Osteoblast (primary cell): ENCODE measurements at regions not wholly inside any gene's neighbourhood (a gene's known extent, or its start where the extent isn't known, plus 50 kb on each side); places are given as distances from the start of the nearest gene placed in this dataset.

Source experiments
- DNase-seq: peaks from one replicate; pipeline ENCODE4 v3.0.0; 2011; ENCODE audit warnings: low spot score, mixed read lengths; ENCODE audit not compliant: insufficient read length; ENCODE audit errors: missing footprints
- H2AFZ ChIP-seq: 2 replicates; pipeline ENCODE4 v1.6.0; 2011; ENCODE audit warnings: mild to moderate bottlenecking, low read length
- H3K27ac ChIP-seq: 2 replicates; pipeline ENCODE4 v1.5.1; 2011; ENCODE audit warnings: mild to moderate bottlenecking, low read depth, low read length, moderate library complexity
- H3K27me3 ChIP-seq: 2 replicates; pipeline ENCODE4 v1.6.0; 2012; ENCODE audit warnings: mild to moderate bottlenecking, control low read depth, inconsistent platforms, low read length, moderate library complexity; ENCODE audit not compliant: insufficient read depth
- H3K36me3 ChIP-seq: 2 replicates; pipeline ENCODE4 v1.5.1; 2011; ENCODE audit warnings: mild to moderate bottlenecking, low read length, control low read depth, moderate library complexity; ENCODE audit not compliant: insufficient read depth
- H3K4me1 ChIP-seq: 2 replicates; pipeline ENCODE4 v1.5.1; 2011; ENCODE audit warnings: mild to moderate bottlenecking, low read length, control low read depth, moderate library complexity; ENCODE audit not compliant: insufficient read depth
- H3K4me2 ChIP-seq: 2 replicates; pipeline ENCODE4 v1.6.0; 2011; ENCODE audit warnings: mild to moderate bottlenecking, low read length; ENCODE audit not compliant: insufficient read depth
- H3K4me3 ChIP-seq: fragments of 200-600 bp; sonication (generic); 3 replicates; pipeline ENCODE4 v1.5.1; 2012; ENCODE audit warnings: mild to moderate bottlenecking, low read length, inconsistent platforms; ENCODE audit not compliant: insufficient read depth
- H3K79me2 ChIP-seq: 2 replicates; pipeline ENCODE4 v1.6.0; 2012; ENCODE audit warnings: mild to moderate bottlenecking, low read length, control low read depth, inconsistent platforms; ENCODE audit not compliant: insufficient read depth
- H3K9me3 ChIP-seq: 2 replicates; pipeline ENCODE4 v1.5.1; 2011; ENCODE audit warnings: low read depth, low read length, control low read depth
- H4K20me1 ChIP-seq: 2 replicates; pipeline ENCODE4 v1.6.0; 2012; ENCODE audit warnings: mild to moderate bottlenecking, low read length, control low read depth; ENCODE audit not compliant: insufficient read depth
- TF ChIP-seq, protein P1 (sequence below): IDR thresholded peaks from 2 replicates; pipeline ENCODE4 v1.5.1; 2011; ENCODE audit warnings: mild to moderate bottlenecking, low read depth, low read length, moderate library complexity; ENCODE audit errors: extremely low read depth

- Histone ChIP-seq H2AFZ (no peak overlapping the region), H3K4me2 (no peak overlapping the region), H4K20me1 (no peaks in the 10 kb centered on the region), H3K4me1 (no peaks in the 10 kb centered on the region), H3K27ac (no peak overlapping the region), H3K27me3 (no peaks in the 10 kb centered on the region), H3K79me2 (no peaks in the 10 kb centered on the region), H3K36me3 (no peaks in the 10 kb centered on the region), H3K9me3 (no peaks in the 10 kb centered on the region), H3K4me3 (no peak overlapping the region)
- TF ChIP-seq, protein P1, sequence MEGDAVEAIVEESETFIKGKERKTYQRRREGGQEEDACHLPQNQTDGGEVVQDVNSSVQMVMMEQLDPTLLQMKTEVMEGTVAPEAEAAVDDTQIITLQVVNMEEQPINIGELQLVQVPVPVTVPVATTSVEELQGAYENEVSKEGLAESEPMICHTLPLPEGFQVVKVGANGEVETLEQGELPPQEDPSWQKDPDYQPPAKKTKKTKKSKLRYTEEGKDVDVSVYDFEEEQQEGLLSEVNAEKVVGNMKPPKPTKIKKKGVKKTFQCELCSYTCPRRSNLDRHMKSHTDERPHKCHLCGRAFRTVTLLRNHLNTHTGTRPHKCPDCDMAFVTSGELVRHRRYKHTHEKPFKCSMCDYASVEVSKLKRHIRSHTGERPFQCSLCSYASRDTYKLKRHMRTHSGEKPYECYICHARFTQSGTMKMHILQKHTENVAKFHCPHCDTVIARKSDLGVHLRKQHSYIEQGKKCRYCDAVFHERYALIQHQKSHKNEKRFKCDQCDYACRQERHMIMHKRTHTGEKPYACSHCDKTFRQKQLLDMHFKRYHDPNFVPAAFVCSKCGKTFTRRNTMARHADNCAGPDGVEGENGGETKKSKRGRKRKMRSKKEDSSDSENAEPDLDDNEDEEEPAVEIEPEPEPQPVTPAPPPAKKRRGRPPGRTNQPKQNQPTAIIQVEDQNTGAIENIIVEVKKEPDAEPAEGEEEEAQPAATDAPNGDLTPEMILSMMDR, result no peak
- no peak for DNase-seq
Measured at GRCh38 chr2:30003128-30003527, 81.7 kb upstream of the ALK start.

DNA sequence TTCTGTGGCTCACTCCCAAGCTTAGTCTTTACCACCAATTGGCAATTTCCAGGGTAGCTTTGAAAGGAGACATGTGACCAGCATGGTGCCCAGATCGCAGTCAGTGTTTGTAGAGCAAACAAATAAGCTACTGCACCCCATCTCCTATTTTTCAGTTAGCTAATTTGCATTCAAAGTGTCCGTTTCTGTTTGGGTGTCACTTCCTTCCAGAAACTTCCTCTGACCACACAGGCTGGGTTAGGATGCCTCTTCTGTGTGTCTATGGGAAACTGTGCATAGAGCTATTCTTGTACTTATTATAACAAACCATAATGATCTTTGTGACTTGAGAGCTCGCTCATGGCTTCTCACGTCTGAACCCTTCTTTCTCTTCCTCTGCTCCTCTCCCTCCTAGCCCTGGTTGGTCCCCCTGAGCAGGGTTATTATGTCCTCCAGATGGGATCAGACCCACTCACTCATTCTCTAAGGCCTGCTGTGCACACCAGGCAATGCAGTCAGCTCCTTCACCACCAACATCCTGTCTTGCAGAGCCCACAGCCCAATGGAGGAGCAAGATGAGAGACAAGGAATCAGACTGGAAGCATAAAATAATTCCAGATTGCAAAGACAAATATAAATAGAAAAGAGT is 101.2 kb upstream of the ALK start:
- Histone ChIP-seq H3K27ac (no peak overlapping the region), H3K4me1 (no peaks in the 10 kb centered on the region), H2AFZ (no peak overlapping the region), H3K4me3 (no peak overlapping the region), H3K9me3 (no peaks in the 10 kb centered on the region), H3K79me2 (no peaks in the 10 kb centered on the region), H3K4me2 (no peak overlapping the region), H3K36me3 (no peaks in the 10 kb centered on the region), H4K20me1 (no peaks in the 10 kb centered on the region), H3K27me3 (no peaks in the 10 kb centered on the region)
- DNase-seq, result no peak
- TF ChIP-seq, protein P1, result no peak

DNA sequence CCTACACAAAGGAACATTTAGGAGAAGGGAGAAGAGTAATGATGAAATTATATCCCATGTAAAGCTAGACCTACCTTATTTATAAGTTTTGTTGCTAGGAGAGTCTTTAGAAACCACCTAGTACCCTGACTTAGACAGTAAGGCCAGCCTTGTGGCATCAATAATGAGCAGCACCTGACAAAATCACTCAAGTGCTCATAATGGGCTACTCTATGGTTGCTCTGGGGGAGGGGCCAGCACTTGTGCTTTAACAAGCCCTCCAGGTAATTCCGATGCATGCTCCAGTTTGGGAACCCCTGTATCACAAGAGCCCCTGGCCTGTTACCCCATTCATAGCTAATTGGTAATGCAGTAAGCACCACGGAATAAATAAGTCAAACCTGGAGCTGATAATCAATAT is 102.9 kb upstream of the ALK start:
- no peaks in the 10 kb centered on the region for H3K36me3 ChIP-seq
- H3K27me3 ChIP-seq, result peaks cover 7% of the 10 kb centered on the region
- H3K4me3 ChIP-seq, result no peak overlapping the region
- no peaks in the 10 kb centered on the region for H3K79me2 ChIP-seq
- H2AFZ ChIP-seq, result no peak overlapping the region
- no peak overlapping the region for H3K4me2 ChIP-seq
- no peaks in the 10 kb centered on the region for H3K9me3 ChIP-seq
- no peak for DNase-seq
- no peaks in the 10 kb centered on the region for H4K20me1 ChIP-seq
- H3K27ac ChIP-seq, result no peak overlapping the region
- TF ChIP-seq, protein P1, result no peak
- no peaks in the 10 kb centered on the region for H3K4me1 ChIP-seq

GRCh38 chr2:30026091-30027055 is 105.0 kb upstream of the ALK start:
- DNase-seq, result no peak
- Histone ChIP-seq H3K9me3 (no peaks in the 10 kb centered on the region), H3K4me2 (no peak overlapping the region), H4K20me1 (no peaks in the 10 kb centered on the region), H3K27me3 (peaks cover 7% of the 10 kb centered on the region), H3K4me1 (no peaks in the 10 kb centered on the region), H3K4me3 (no peak overlapping the region), H3K36me3 (no peaks in the 10 kb centered on the region), H3K27ac (no peak overlapping the region), H3K79me2 (no peaks in the 10 kb centered on the region), H2AFZ (peak overlapping the region; percentile 15)
- TF ChIP-seq, protein P1, result peak; percentile 61
